Fibroblast of pulmonary artery (primary cell): ENCODE measurements at regions not wholly inside any gene's neighbourhood (a gene's known extent, or its start where the extent isn't known, plus 50 kb on each side); places are given as distances from the start of the nearest gene placed in this dataset.

ENCODE experiments used
- DNase-seq: peaks from one replicate; pipeline ENCODE4 v3.0.0-alpha.2; 2010; ENCODE audit warnings: low read depth
- H3K4me3 ChIP-seq: replicated peaks from 2 replicates; pipeline ENCODE4 v1.5.1; 2011; ENCODE audit warnings: low read depth, mild to moderate bottlenecking, control low read depth, low read length, moderate library complexity
- TF ChIP-seq, protein P1 (sequence below): IDR thresholded peaks from 2 replicates; pipeline ENCODE4 v1.5.1; 2011; ENCODE audit warnings: mild to moderate bottlenecking, control low read depth, low read length, inconsistent platforms; ENCODE audit errors: missing control alignments

DNA sequence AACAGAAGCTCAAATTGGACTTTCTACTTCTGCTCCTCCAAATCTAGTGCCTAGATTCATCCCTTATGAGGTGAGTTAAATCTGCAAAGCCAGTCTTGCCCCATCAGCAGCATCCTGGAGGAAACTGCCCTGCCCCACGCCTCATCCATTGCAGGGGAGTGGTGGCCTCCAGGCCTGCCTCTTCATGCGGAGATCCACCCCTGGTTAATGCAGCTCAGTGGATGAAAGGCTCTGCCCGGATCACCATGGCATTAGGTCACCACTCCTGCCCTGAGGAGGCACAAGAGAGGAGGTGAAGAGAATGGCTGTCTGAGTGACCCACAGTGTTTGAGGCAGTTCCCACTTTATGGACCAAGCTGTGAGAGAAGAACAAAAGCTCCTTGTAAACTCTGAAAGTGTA is 218.1 kb downstream of the C12orf75 start:
- no peak for DNase-seq
- H3K4me3 ChIP-seq: no peak overlapping the region
- TF ChIP-seq, protein P1, sequence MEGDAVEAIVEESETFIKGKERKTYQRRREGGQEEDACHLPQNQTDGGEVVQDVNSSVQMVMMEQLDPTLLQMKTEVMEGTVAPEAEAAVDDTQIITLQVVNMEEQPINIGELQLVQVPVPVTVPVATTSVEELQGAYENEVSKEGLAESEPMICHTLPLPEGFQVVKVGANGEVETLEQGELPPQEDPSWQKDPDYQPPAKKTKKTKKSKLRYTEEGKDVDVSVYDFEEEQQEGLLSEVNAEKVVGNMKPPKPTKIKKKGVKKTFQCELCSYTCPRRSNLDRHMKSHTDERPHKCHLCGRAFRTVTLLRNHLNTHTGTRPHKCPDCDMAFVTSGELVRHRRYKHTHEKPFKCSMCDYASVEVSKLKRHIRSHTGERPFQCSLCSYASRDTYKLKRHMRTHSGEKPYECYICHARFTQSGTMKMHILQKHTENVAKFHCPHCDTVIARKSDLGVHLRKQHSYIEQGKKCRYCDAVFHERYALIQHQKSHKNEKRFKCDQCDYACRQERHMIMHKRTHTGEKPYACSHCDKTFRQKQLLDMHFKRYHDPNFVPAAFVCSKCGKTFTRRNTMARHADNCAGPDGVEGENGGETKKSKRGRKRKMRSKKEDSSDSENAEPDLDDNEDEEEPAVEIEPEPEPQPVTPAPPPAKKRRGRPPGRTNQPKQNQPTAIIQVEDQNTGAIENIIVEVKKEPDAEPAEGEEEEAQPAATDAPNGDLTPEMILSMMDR: no peak

DNA sequence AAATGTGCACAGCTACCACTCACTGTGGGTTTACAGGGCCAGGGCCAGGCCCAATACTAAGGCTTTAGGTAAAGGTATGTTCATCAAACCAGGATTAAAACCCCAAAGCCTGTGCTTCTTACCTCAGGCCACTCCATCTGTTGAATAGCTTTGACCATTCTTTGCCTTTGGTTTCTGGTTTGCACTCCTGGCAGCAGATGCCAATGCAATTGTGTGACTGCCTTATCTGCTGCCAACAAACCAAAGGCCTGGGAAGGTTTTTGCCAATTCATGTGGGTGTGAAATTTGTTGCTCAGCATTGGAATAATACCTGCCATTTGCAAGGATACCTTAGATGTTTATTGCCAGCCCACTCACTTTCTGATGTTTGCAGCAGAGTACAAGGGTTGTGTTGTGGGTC is 221.6 kb downstream of the C12orf75 start:
- no peak for DNase-seq
- TF ChIP-seq, protein P1: no peak
- H3K4me3 ChIP-seq: no peak overlapping the region

DNA sequence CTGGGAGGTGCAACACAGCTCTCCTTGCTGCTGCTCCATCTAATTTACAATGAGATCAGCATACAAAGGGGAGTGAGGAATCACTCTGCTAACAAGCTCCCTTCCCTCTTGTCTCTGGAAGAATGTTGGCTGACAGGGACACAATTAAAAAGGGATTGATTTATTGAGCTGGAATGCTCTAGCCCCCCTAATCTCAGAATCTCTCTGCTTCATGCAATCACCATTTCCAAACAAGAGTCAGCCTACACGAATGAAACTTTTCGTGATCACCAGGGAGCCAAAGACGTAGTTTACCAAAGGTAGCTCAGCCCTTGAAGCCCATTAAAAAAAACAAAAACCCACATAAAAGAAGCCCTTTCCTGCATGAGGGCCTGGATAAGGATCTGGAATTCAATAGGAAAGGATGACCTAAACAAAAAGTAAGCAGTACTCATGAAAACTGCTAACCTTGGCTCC is 223.8 kb downstream of the C12orf75 start:
- DNase-seq: no peak
- no peak overlapping the region for H3K4me3 ChIP-seq
- TF ChIP-seq, protein P1: no peak

DNA sequence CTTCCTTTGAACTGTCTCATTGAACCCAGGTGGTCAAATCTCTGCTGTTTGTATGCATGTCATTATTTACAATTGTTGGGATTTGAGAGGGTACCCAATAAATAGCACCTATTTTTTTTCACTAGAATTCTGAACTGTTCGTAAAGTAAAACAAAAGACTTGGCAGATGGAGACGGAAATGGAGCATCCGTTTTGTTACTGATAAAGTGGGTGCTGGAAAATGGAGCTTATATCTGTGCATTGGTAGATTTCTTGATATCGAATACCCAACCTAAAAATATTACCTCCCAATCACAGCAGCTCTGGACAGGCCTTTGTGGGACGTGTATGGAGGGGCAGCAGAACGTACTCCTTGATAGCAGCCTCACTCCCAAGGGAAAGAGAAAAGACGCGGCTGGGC is 224.4 kb downstream of the C12orf75 start:
- TF ChIP-seq, protein P1: no peak
- DNase-seq: no peak
- H3K4me3 ChIP-seq: no peak overlapping the region

DNA sequence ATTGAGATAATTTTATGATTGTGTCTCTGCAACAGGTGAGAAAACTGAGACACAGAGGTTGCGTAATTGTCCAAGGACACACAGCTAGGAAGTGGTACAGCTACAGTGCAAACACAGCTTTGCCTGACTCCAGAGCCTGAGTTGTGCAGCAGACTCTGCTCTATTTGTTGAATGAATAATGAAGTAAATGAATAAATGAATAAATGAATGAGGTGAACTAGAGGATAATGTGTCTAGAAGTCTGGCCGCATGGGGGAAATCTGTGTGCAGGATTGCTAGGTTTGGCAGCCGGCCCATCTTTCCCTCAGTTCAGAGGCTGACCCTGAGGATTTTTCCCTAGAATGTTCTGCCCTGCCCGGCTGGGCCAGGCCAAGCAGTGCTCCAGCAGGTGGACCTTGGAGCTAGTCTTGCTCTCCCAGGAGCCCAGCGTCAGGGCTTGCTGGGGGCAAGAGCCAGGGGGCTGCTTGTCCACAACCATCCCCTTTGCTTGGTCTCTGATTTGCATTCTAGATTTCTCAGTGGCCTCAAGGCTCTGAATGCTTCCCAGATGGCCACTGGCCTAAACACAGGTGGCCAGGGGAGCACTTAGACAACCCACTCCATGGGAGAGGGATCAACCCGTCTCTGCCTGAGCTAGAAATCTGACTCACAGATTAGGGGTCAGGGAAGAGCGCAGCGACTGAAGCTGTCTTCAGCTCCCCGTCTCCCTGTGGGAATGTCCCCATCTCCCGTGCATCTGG is 225.2 kb downstream of the C12orf75 start:
- TF ChIP-seq, protein P1: no peak
- no peak for DNase-seq
- H3K4me3 ChIP-seq: no peak overlapping the region

DNA sequence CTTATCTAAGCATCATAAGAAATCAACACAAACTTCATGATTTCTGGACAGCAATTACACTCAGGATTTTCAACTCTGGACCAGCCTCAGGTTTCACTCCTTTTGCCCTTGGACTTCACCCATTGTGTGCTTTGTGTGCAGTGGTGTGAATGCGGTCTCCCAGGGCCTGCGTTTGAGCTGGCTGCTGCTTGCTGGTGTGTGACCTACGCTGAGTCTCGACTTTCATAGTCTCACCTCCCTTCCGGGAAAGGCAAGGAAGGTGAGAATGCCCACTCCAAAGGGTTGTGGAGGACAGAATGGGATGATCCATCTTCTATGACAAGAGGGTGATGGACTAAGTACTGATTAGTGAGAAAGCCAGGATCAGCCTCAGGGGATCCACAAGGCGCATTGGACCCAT is 228.8 kb downstream of the C12orf75 start:
- H3K4me3 ChIP-seq: no peak overlapping the region
- DNase-seq: no peak
- TF ChIP-seq, protein P1: no peak

DNA sequence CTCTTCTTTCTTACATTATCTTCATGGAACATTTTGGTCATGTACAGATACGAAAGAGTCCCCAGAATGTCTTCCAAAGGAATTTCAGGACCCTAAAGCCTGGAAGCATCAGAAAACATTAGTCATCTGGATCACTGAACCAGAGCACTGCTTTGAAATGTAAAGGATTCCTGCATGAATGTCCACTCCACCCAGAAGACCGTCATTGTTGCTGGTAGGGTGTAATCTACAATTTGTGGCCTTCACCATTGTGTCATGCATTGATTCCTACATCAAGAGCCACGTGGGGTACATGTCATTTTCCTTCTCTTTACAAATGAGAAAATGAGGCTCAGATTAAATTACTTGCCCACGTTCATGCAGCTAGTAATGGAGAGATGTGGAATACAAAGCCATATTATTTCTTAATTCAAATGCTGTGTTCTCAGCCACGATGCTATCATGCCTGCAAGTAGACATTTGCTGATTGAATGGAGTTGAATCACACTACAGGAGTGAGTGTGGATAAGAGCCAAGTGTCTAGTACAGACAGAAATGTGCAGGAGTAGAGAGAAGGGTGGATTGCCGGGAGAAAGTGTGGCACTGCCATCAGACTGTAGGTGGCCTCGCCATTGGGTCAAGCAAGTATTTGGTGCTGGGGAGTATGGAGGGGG is 231.2 kb downstream of the C12orf75 start:
- DNase-seq: peak; percentile 80
- H3K4me3 ChIP-seq: peak overlapping the region; percentile 36
- TF ChIP-seq, protein P1: peak; percentile 7
